Left ventricle myocardium inferior (tissue), 1 donor: ENCODE measurements at regions not wholly inside any gene's neighbourhood (a gene's known extent, or its start where the extent isn't known, plus 50 kb on each side); places are given as distances from the start of the nearest gene placed in this dataset.

ENCODE experiments used
- DNase-seq: peaks from one replicate; pipeline ENCODE4 v3.0.0-alpha.2; 2020
- H3K27ac ChIP-seq: fragments of 200-600 bp; replicated peaks from 2 replicates; pipeline ENCODE4 v1.8.0; 2021
- H3K27me3 ChIP-seq: fragments of 200-600 bp; 2 replicates; pipeline ENCODE4 v1.8.0; 2021; ENCODE audit warnings: low read depth
- H3K36me3 ChIP-seq: fragments of 200-600 bp; 2 replicates; pipeline ENCODE4 v1.8.0; 2021
- H3K4me1 ChIP-seq: fragments of 200-600 bp; 2 replicates; pipeline ENCODE4 v1.8.0; 2021
- H3K4me3 ChIP-seq: fragments of 200-600 bp; 2 replicates; pipeline ENCODE4 v1.8.0; 2021; ENCODE audit warnings: mild to moderate bottlenecking, moderate library complexity
- H3K9me3 ChIP-seq: fragments of 200-600 bp; replicated peaks from 2 replicates; pipeline ENCODE4 v1.8.0; 2021
- CTCF ChIP-seq: fragments of 200-600 bp; IDR thresholded peaks from 2 replicates; pipeline ENCODE4 v1.8.0; 2021; ENCODE audit warnings: antibody characterized with exemption, mild to moderate bottlenecking, borderline replicate concordance
- intact Hi-C: fragments of 100-400 bp; cut with micrococcal nuclease; formaldehyde crosslinking; loops from one replicate; pipeline ENCODE4 v1.11.0; 2022
- donor health status: DM: no; HTN: yes; CAD: no; lungs with severe emphysema.

- H3K36me3 ChIP-seq, result no peaks in the 10 kb centered on the region
- H3K27me3 ChIP-seq, result no peaks in the 10 kb centered on the region
- no peak for DNase-seq
- no peak for TF ChIP-seq CTCF
- no peaks in the 10 kb centered on the region for H3K9me3 ChIP-seq
- peaks cover 30% of the 10 kb centered on the region for H3K4me1 ChIP-seq
- H3K27ac ChIP-seq, result peak overlapping the region; percentile 25
- intact Hi-C loops, result no loop called here
- H3K4me3 ChIP-seq, result no peak overlapping the region
Measured at GRCh38 chr4:138673053-138673452, 342.5 kb upstream of the NOCT start.

DNA sequence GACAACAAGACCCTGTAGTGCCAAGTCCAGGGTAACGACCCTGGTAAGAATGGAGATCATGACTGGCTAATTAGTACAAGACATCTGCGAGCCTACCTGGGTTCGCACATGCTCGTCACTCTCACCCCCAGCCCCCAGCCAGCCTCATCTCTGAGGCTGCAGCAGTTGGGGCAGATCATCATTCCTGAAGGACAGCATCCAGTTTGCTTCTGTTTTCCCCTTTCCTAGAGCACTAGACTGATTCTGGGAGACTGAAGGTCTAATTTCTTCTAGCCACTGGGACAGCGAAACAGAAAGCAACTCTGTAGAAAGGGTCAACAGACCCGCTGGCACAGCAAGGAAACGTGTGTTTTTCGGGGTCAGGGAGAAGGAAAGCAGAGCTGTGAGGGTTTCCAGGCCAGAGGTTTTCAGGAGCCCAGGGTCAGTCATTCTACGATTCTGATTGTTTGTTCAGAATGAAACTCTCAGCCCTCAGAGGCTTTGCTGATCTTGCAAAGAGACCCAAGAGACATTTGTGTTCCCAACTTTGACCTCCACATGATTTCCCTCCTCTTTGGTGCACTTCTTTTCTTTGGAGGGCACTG is 343.1 kb upstream of the NOCT start:
- Histone ChIP-seq H3K9me3 (no peaks in the 10 kb centered on the region), H3K27ac (peak overlapping the region; percentile 25), H3K27me3 (no peaks in the 10 kb centered on the region), H3K4me3 (no peak overlapping the region), H3K4me1 (peaks cover 30% of the 10 kb centered on the region), H3K36me3 (no peaks in the 10 kb centered on the region)
- intact Hi-C loops, result no loop called here
- no peak for DNase-seq
- TF ChIP-seq CTCF, result no peak

DNA sequence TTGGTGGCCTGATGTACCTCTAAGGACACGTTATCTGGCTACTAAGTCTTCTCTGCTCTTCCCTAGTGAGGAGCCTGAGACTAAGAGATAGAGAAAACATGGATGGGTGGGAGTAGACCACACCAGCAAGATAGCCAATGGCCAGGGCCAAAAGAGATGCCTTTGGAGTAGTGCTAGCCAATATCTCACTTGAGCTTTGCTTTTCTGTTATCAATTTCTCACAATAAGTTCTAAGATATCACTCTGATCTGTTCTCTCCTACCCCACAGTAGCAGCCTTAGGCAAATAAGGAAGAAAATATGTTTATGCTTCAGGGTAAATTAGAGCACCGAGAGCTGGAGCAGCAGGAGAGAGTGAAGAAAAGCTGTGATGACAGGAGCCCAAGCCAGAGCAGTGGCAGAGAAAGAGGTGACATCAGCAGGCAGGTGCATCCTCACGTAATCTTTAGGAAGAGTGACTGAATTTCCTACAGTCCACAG is 343.9 kb upstream of the NOCT start:
- no peaks in the 10 kb centered on the region for H3K27me3 ChIP-seq
- no peaks in the 10 kb centered on the region for H3K9me3 ChIP-seq
- H3K27ac ChIP-seq, result no peak overlapping the region
- intact Hi-C loops, result no loop called here
- H3K36me3 ChIP-seq, result no peaks in the 10 kb centered on the region
- H3K4me3 ChIP-seq, result no peak overlapping the region
- peaks cover 30% of the 10 kb centered on the region for H3K4me1 ChIP-seq
- no peak for TF ChIP-seq CTCF
- DNase-seq, result no peak

DNA sequence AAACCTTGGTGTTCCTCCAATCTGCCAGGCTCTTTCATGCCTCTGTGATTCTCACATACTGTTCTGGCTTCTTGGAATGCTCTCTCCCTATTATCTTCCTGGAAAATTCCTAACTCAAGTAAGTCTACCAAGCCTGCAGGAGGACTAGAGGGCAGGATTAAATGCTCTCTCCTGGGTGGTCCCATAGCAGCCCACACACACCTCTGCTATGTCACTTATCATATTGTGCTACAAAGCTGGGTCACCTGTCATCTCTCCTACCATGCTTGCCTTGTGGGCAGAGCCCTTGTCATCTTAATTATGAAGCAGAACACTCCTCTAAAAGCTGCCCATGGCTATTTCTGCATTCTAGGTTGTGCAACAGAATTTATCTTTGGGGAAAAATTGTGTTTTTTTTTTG is 344.5 kb upstream of the NOCT start:
- no peaks in the 10 kb centered on the region for H3K27me3 ChIP-seq
- H3K9me3 ChIP-seq, result no peaks in the 10 kb centered on the region
- H3K4me3 ChIP-seq, result no peak overlapping the region
- TF ChIP-seq CTCF, result no peak
- no peaks in the 10 kb centered on the region for H3K36me3 ChIP-seq
- DNase-seq, result no peak
- H3K4me1 ChIP-seq, result peaks cover 30% of the 10 kb centered on the region
- H3K27ac ChIP-seq, result no peak overlapping the region
- intact Hi-C loops, result no loop called here

DNA sequence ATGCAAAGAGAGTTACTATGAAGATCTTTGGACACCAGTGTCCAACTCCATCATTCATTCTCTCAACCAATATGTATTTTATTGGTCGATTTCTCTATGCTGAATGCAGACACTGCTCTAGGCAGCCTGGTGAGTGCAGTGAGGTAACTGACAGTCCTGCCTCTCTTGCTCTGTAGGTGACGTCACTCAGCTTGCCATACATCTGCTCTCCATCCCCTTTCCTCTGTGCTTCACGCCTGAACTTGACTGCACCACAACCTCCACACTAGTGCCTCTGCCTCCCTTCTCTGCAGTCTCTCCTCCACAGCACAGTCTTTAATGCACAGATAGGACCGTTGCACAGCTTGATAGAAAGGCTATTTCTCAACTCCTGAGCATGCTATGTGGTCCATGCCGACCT is 344.9 kb upstream of the NOCT start:
- peaks cover 30% of the 10 kb centered on the region for H3K4me1 ChIP-seq
- H3K4me3 ChIP-seq, result no peak overlapping the region
- no peak for DNase-seq
- TF ChIP-seq CTCF, result no peak
- no peaks in the 10 kb centered on the region for H3K36me3 ChIP-seq
- H3K27ac ChIP-seq, result no peak overlapping the region
- H3K9me3 ChIP-seq, result no peaks in the 10 kb centered on the region
- intact Hi-C loops, result no loop called here
- H3K27me3 ChIP-seq, result no peaks in the 10 kb centered on the region
